ENCODE measurements at regions not wholly inside any gene's neighbourhood (a gene's known extent, or its start where the extent isn't known, plus 50 kb on each side); places are given as distances from the start of the nearest gene placed in this dataset.

DNA sequence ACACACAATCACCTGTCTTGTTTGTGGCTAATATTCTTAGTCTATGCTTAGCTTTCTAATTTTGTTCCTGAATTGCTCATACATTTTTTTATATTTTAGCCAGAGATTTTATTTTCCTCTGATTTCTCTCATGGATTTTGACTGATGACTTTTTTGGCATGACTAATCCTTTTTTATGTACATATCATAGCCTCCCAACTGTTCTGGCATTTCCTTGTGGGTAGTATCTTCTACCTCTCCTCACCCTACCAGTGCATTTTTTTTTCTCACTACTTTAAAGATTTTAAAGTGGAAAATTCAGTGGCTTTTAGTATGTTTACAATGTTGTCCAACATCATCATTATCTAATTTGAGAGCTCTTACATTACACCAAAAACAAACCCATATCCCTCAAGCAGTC, 84.4 kb upstream of the TENM4 start:
- no peak for DNase-seq (ENCODE audit: low spot score)
- Histone ChIP-seq H3K36me3 (replicated peaks; ENCODE audit: insufficient read depth, low read depth) (no peaks in the 10 kb centered on the region), H3K79me2 (no peaks in the 10 kb centered on the region), H3K27ac (no peak overlapping the region), H3K27me3 (no peaks in the 10 kb centered on the region), H4K20me1 (ENCODE audit: insufficient read depth, poor library complexity, severe bottlenecking) (no peaks in the 10 kb centered on the region), H3K4me3 (no peak overlapping the region), H3K9me2 (replicated peaks; ENCODE audit: insufficient read depth) (no peaks in the 10 kb centered on the region), H3K9me3 (ENCODE audit: low read depth) (no peaks in the 10 kb centered on the region), H2AFZ (no peak overlapping the region), H3K4me2 (no peak overlapping the region), H3K4me1 (ENCODE audit: insufficient read depth) (no peaks in the 10 kb centered on the region)
- TF ChIP-seq, protein P1, sequence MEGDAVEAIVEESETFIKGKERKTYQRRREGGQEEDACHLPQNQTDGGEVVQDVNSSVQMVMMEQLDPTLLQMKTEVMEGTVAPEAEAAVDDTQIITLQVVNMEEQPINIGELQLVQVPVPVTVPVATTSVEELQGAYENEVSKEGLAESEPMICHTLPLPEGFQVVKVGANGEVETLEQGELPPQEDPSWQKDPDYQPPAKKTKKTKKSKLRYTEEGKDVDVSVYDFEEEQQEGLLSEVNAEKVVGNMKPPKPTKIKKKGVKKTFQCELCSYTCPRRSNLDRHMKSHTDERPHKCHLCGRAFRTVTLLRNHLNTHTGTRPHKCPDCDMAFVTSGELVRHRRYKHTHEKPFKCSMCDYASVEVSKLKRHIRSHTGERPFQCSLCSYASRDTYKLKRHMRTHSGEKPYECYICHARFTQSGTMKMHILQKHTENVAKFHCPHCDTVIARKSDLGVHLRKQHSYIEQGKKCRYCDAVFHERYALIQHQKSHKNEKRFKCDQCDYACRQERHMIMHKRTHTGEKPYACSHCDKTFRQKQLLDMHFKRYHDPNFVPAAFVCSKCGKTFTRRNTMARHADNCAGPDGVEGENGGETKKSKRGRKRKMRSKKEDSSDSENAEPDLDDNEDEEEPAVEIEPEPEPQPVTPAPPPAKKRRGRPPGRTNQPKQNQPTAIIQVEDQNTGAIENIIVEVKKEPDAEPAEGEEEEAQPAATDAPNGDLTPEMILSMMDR (IDR thresholded peaks at IDR 0.05; ENCODE audit: poor library complexity): no peak
- TF ChIP-seq EZH2phosphoT487 (IDR thresholded peaks at IDR 0.05; ENCODE audit: low read depth, severe bottlenecking, unreplicated experiment) (no peak), EZH2 (IDR thresholded peaks at IDR 0.05; ENCODE audit: borderline replicate concordance) (no peak)

DNA sequence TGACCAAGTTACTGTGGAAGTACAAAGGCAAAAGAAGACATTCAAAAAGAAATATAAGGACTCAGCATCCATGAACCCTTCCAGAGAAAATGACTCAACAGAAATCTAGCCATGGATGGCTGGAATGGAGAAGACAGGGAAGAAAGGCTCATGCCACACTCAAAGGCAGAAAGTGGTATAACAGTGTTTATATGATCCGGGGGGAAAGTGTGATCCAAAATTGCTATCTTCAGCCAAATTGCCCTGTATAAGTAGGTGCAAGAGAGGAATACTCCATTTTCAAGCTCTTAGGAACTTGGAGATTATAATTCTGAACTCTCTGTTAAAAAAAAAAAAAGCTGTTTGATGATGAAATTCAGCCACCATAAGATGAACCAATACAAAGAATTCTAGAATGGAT, 81.8 kb upstream of the TENM4 start:
- H3K4me1 ChIP-seq (ENCODE audit: insufficient read depth): no peaks in the 10 kb centered on the region
- no peak overlapping the region for H3K27ac ChIP-seq
- H3K27me3 ChIP-seq: no peaks in the 10 kb centered on the region
- TF ChIP-seq EZH2phosphoT487 (IDR thresholded peaks at IDR 0.05; ENCODE audit: low read depth, severe bottlenecking, unreplicated experiment) (no peak), EZH2 (IDR thresholded peaks at IDR 0.05; ENCODE audit: borderline replicate concordance) (no peak)
- TF ChIP-seq, protein P1 (IDR thresholded peaks at IDR 0.05; ENCODE audit: poor library complexity): no peak
- H3K4me2 ChIP-seq: no peak overlapping the region
- 95% methylated on average over 1 of the region's 1 CpG for WGBS (ENCODE audit: low lambda C conversion rate, missing lambda C conversion rate)
- no peaks in the 10 kb centered on the region for H4K20me1 ChIP-seq (ENCODE audit: insufficient read depth, poor library complexity, severe bottlenecking)
- H3K36me3 ChIP-seq (replicated peaks; ENCODE audit: insufficient read depth, low read depth): no peaks in the 10 kb centered on the region
- H3K9me3 ChIP-seq (ENCODE audit: low read depth): no peaks in the 10 kb centered on the region
- H3K9me2 ChIP-seq (replicated peaks; ENCODE audit: insufficient read depth): no peaks in the 10 kb centered on the region
- no peaks in the 10 kb centered on the region for H3K79me2 ChIP-seq
- DNase-seq (ENCODE audit: low spot score): no peak
- H2AFZ ChIP-seq: no peak overlapping the region
- no peak overlapping the region for H3K4me3 ChIP-seq

DNA sequence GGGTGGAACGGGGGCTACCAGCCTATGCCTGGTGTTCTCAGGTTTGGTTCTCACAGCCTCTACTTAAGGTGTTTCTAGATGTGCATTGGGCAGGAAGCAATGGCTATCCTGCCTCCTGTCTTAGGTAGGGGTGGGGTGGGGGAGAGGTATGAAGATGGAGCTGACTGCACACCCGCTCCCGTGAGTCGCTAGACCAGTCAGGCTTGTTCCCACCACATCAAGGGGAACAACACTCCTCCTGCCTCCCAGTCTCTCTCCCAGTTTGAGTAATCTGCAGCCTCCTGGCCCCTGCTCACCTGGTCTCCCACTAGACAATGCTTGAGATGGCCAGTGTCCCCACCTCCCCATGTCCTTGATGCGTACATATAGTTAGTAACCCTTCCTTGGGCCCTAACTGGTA, 79.3 kb upstream of the TENM4 start:
- TF ChIP-seq EZH2phosphoT487 (IDR thresholded peaks at IDR 0.05; ENCODE audit: low read depth, severe bottlenecking, unreplicated experiment): no peak
- no peak for TF ChIP-seq EZH2 (IDR thresholded peaks at IDR 0.05; ENCODE audit: borderline replicate concordance)
- TF ChIP-seq, protein P1 (IDR thresholded peaks at IDR 0.05; ENCODE audit: poor library complexity): no peak
- WGBS (ENCODE audit: low lambda C conversion rate, missing lambda C conversion rate): 78% methylated on average over 4 of the region's 5 CpGs

DNA sequence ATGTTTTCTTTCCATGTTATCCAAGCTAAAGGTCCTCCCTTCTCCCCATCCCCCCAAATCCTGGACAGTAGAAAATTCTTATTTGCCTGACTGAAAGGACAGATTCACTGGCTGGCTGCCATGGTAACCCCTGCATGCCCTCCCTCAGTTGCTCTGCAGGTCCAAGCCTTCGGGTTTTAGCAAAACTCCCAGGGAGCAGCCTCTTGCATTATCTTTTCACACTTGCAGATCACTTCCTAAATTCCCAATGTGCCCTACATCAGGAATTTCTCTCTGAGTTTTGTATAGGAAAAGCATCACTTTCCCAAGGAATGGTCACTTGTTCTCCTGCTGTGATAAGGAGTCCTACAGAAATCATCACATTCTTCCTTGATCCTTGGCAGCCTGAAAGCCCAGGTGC, 75.0 kb upstream of the TENM4 start:
- no peak for DNase-seq (ENCODE audit: low spot score)
- Histone ChIP-seq H3K4me3 (no peak overlapping the region), H3K4me1 (ENCODE audit: insufficient read depth) (peaks cover 18% of the 10 kb centered on the region), H4K20me1 (ENCODE audit: insufficient read depth, poor library complexity, severe bottlenecking) (no peaks in the 10 kb centered on the region), H2AFZ (no peak overlapping the region), H3K4me2 (no peak overlapping the region), H3K27ac (no peak overlapping the region), H3K9me3 (ENCODE audit: low read depth) (no peaks in the 10 kb centered on the region), H3K27me3 (no peaks in the 10 kb centered on the region), H3K79me2 (no peaks in the 10 kb centered on the region), H3K36me3 (replicated peaks; ENCODE audit: insufficient read depth, low read depth) (no peaks in the 10 kb centered on the region), H3K9me2 (replicated peaks; ENCODE audit: insufficient read depth) (no peaks in the 10 kb centered on the region)
- 44% methylated on average over 1 of the region's 1 CpG for WGBS (ENCODE audit: low lambda C conversion rate, missing lambda C conversion rate)
- TF ChIP-seq EZH2phosphoT487 (IDR thresholded peaks at IDR 0.05; ENCODE audit: low read depth, severe bottlenecking, unreplicated experiment): no peak
- TF ChIP-seq EZH2 (IDR thresholded peaks at IDR 0.05; ENCODE audit: borderline replicate concordance): no peak
- TF ChIP-seq, protein P1 (IDR thresholded peaks at IDR 0.05; ENCODE audit: poor library complexity): no peak

More for the DNA sequence above, 79.3 kb upstream of the TENM4 start:
- no peak overlapping the region for H3K4me2 ChIP-seq
- H2AFZ ChIP-seq: no peak overlapping the region
- H3K79me2 ChIP-seq: no peaks in the 10 kb centered on the region
- H3K27ac ChIP-seq: no peak overlapping the region
- H3K4me1 ChIP-seq (ENCODE audit: insufficient read depth): no peaks in the 10 kb centered on the region
- no peaks in the 10 kb centered on the region for H3K36me3 ChIP-seq (replicated peaks; ENCODE audit: insufficient read depth, low read depth)
- H3K9me3 ChIP-seq (ENCODE audit: low read depth): no peaks in the 10 kb centered on the region
- H3K27me3 ChIP-seq: no peaks in the 10 kb centered on the region
- H3K4me3 ChIP-seq: no peak overlapping the region
- no peaks in the 10 kb centered on the region for H4K20me1 ChIP-seq (ENCODE audit: insufficient read depth, poor library complexity, severe bottlenecking)
- no peaks in the 10 kb centered on the region for H3K9me2 ChIP-seq (replicated peaks; ENCODE audit: insufficient read depth)
- DNase-seq (ENCODE audit: low spot score): no peak
